Osteoblast (primary cell): ENCODE measurements at regions not wholly inside any gene's neighbourhood (a gene's known extent, or its start where the extent isn't known, plus 50 kb on each side); places are given as distances from the start of the nearest gene placed in this dataset.

Source experiments
- DNase-seq: peaks from one replicate; pipeline ENCODE4 v3.0.0; 2011; ENCODE audit warnings: low spot score, mixed read lengths; ENCODE audit not compliant: insufficient read length; ENCODE audit errors: missing footprints
- H2AFZ ChIP-seq: 2 replicates; pipeline ENCODE4 v1.6.0; 2011; ENCODE audit warnings: mild to moderate bottlenecking, low read length
- H3K27ac ChIP-seq: 2 replicates; pipeline ENCODE4 v1.5.1; 2011; ENCODE audit warnings: mild to moderate bottlenecking, low read depth, low read length, moderate library complexity
- H3K27me3 ChIP-seq: 2 replicates; pipeline ENCODE4 v1.6.0; 2012; ENCODE audit warnings: mild to moderate bottlenecking, control low read depth, inconsistent platforms, low read length, moderate library complexity; ENCODE audit not compliant: insufficient read depth
- H3K36me3 ChIP-seq: 2 replicates; pipeline ENCODE4 v1.5.1; 2011; ENCODE audit warnings: mild to moderate bottlenecking, low read length, control low read depth, moderate library complexity; ENCODE audit not compliant: insufficient read depth
- H3K4me1 ChIP-seq: 2 replicates; pipeline ENCODE4 v1.5.1; 2011; ENCODE audit warnings: mild to moderate bottlenecking, low read length, control low read depth, moderate library complexity; ENCODE audit not compliant: insufficient read depth
- H3K4me2 ChIP-seq: 2 replicates; pipeline ENCODE4 v1.6.0; 2011; ENCODE audit warnings: mild to moderate bottlenecking, low read length; ENCODE audit not compliant: insufficient read depth
- H3K4me3 ChIP-seq: fragments of 200-600 bp; sonication (generic); 3 replicates; pipeline ENCODE4 v1.5.1; 2012; ENCODE audit warnings: mild to moderate bottlenecking, low read length, inconsistent platforms; ENCODE audit not compliant: insufficient read depth
- H3K79me2 ChIP-seq: 2 replicates; pipeline ENCODE4 v1.6.0; 2012; ENCODE audit warnings: mild to moderate bottlenecking, low read length, control low read depth, inconsistent platforms; ENCODE audit not compliant: insufficient read depth
- H3K9me3 ChIP-seq: 2 replicates; pipeline ENCODE4 v1.5.1; 2011; ENCODE audit warnings: low read depth, low read length, control low read depth
- H4K20me1 ChIP-seq: 2 replicates; pipeline ENCODE4 v1.6.0; 2012; ENCODE audit warnings: mild to moderate bottlenecking, low read length, control low read depth; ENCODE audit not compliant: insufficient read depth
- TF ChIP-seq, protein P1 (sequence below): IDR thresholded peaks from 2 replicates; pipeline ENCODE4 v1.5.1; 2011; ENCODE audit warnings: mild to moderate bottlenecking, low read depth, low read length, moderate library complexity; ENCODE audit errors: extremely low read depth

DNA sequence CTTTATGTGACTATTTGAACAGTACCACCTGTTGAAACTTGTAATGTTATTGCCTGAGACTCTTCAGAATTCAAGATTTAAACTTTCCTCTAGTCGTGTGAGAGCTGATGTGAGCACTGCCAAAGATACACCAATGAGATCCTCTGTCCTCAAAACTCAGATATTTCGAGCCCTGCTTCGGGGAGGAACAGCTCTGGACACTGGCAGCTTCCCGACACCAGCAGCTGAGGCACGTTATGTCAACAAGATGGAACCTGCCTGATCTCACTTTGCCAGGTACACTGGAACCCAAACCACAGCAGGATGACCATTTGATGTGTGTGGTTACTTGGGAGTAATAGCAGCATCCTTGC is 319.9 kb upstream of the RBMS1 start:
- Histone ChIP-seq H4K20me1 (no peaks in the 10 kb centered on the region), H3K27ac (no peak overlapping the region), H3K79me2 (no peaks in the 10 kb centered on the region), H3K4me1 (no peaks in the 10 kb centered on the region), H2AFZ (no peak overlapping the region), H3K36me3 (no peaks in the 10 kb centered on the region), H3K27me3 (no peaks in the 10 kb centered on the region), H3K4me2 (no peak overlapping the region), H3K9me3 (no peaks in the 10 kb centered on the region), H3K4me3 (no peak overlapping the region)
- DNase-seq, result no peak
- TF ChIP-seq, protein P1, sequence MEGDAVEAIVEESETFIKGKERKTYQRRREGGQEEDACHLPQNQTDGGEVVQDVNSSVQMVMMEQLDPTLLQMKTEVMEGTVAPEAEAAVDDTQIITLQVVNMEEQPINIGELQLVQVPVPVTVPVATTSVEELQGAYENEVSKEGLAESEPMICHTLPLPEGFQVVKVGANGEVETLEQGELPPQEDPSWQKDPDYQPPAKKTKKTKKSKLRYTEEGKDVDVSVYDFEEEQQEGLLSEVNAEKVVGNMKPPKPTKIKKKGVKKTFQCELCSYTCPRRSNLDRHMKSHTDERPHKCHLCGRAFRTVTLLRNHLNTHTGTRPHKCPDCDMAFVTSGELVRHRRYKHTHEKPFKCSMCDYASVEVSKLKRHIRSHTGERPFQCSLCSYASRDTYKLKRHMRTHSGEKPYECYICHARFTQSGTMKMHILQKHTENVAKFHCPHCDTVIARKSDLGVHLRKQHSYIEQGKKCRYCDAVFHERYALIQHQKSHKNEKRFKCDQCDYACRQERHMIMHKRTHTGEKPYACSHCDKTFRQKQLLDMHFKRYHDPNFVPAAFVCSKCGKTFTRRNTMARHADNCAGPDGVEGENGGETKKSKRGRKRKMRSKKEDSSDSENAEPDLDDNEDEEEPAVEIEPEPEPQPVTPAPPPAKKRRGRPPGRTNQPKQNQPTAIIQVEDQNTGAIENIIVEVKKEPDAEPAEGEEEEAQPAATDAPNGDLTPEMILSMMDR, result no peak

DNA sequence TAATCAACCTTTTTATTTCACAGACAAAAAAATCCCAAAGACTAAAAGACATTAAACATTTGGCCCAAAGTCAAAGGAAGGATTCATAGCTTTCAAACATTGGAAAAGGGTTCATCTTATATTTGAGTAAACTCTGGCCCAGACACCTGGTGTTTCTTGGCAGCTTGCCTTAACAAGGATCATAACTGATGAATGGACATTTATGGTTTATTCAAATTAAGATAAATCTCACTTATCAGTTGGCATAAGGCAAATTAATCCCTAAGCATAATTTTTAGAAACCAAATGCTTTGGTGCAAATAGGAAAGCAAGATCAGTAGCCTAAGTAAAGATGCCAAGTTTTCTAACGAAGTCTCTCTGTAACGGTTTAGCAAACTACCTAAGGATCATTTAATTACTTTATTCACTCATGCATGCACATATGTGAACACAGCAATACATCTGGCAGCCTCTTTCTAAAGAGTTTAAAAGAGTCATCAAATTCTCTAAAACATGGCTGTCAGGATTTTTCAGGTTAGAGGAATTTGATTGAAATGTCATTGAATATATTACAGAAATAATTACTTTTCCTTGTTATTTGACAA is 323.4 kb upstream of the RBMS1 start:
- TF ChIP-seq, protein P1, result no peak
- no peak for DNase-seq

DNA sequence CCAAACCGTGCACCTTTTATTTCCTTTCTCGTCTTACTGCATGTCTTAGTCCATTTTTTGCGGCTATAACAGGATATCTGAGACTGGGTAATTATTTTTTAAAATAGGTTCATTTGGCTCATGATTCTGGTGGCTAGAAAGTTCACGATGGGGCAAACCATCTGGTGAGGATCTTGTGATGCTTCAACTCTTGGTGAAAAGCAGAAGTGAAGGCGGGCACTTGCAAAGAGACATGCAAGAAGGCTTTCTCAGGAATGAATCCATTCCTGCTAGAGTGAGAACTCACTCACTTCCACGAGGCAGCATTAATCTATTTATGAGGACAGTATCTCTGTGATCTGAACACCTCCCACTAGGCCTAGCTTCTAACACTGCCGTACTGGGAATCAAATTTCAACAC is 327.1 kb upstream of the RBMS1 start:
- Histone ChIP-seq H3K79me2 (no peaks in the 10 kb centered on the region), H4K20me1 (no peaks in the 10 kb centered on the region), H3K4me3 (no peak overlapping the region), H3K27me3 (no peaks in the 10 kb centered on the region), H2AFZ (no peak overlapping the region), H3K27ac (no peak overlapping the region), H3K4me2 (no peak overlapping the region), H3K4me1 (no peaks in the 10 kb centered on the region), H3K36me3 (no peaks in the 10 kb centered on the region), H3K9me3 (peaks cover 3% of the 10 kb centered on the region)
- TF ChIP-seq, protein P1, result no peak
- no peak for DNase-seq

More for the DNA sequence above, 323.4 kb upstream of the RBMS1 start:
- Histone ChIP-seq H3K36me3 (no peaks in the 10 kb centered on the region), H4K20me1 (no peaks in the 10 kb centered on the region), H3K27me3 (no peaks in the 10 kb centered on the region), H3K27ac (no peak overlapping the region), H3K4me1 (no peaks in the 10 kb centered on the region), H3K4me2 (no peak overlapping the region), H2AFZ (no peak overlapping the region), H3K4me3 (no peak overlapping the region), H3K9me3 (no peaks in the 10 kb centered on the region), H3K79me2 (no peaks in the 10 kb centered on the region)

DNA sequence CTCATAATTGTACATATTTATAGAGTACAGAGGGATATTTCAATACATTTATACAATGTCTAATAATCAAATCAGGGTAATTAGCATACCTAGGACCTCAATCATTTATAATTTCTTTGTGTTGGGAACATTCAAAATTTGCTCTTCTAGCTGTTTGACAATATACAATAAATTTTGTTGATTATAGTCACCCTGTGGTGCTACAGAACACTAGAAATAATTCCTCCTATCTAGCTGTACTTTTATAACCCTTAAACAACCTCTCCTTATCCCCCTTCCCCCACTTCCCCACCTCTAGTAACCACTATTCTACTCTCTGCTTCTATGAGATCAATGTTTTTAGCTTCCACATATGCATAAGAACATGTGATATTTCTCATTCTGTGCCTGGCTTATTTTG is 328.4 kb upstream of the RBMS1 start:
- Histone ChIP-seq H2AFZ (no peak overlapping the region), H3K36me3 (no peaks in the 10 kb centered on the region), H3K4me2 (no peak overlapping the region), H3K27me3 (no peaks in the 10 kb centered on the region), H3K4me3 (no peak overlapping the region), H3K27ac (no peak overlapping the region), H3K4me1 (no peaks in the 10 kb centered on the region), H4K20me1 (no peaks in the 10 kb centered on the region), H3K79me2 (no peaks in the 10 kb centered on the region), H3K9me3 (peaks cover 8% of the 10 kb centered on the region)
- DNase-seq, result no peak
- TF ChIP-seq, protein P1, result no peak
